GM19395 (cell line): ENCODE measurements at regions not wholly inside any gene's neighbourhood (a gene's known extent, or its start where the extent isn't known, plus 50 kb on each side); places are given as distances from the start of the nearest gene placed in this dataset.

Source experiments
- ATAC-seq: cut with Tn5 transposase; IDR thresholded peaks from one replicate; pipeline ENCODE4 v1.9.1; 2021; ENCODE audit warnings: mild to moderate bottlenecking, moderate library complexity; ENCODE audit not compliant: unreplicated experiment

- ATAC-seq, result peak; percentile 89
These were observed 635.1 kb upstream of the SLC39A10 start for GRCh38 chr2:195021711-195022507.

DNA sequence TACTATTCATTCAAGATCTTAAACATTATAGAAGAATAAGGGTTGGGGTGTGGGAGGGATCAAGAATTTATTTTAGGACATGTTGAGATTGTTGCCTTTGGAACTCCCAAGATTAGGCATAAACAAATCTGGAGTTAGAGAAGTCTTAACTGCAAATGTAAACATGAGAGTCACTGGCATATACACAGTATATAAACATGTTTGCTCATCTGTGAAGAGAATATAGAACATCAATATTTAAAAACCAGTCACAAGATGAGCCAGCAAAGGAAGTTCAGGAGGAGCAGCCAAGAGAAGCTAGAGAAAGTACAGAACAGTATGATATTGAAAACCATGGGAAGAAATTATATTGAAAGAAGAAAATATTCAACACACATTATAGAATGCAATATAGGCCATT, 638.6 kb upstream of the SLC39A10 start:
- ATAC-seq, result no peak

DNA sequence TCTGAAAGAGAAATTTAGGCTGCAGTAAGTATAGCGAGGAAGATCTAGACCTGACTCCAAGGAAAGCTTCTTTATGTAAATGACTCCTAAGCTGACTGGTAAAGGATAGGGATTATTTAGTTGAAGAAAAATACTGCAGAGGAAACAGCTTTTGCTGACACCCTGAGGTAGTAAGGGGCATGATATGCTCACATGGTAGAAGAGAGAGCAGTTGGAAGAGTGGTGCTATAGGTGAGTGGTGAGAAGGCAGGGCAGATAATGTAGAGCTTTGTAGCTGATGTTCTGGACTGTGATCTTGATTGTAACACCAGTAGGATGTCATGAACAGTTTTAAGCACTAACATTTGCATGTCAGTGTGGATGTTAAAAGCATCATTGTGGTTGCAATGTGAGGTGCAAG, 639.1 kb upstream of the SLC39A10 start:
- ATAC-seq, result no peak

DNA sequence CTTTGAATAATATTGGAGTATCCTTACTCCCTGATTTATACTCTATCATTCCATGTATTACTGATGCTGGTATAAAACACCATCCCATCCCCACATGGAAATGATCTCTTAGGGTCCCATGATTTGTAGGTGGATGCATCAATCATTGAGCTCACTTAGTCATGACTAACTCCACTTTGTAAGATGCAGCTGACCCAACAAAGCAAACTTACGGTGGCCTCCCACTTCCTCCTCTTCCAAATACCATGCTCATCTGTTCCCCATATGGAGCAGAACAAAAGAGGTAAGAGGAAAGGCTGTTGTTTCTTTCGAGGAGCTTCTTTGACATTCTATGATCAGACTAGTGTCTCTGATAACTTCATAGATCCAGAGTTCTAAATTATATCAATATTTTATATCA, 640.2 kb upstream of the SLC39A10 start:
- no peak for ATAC-seq

DNA sequence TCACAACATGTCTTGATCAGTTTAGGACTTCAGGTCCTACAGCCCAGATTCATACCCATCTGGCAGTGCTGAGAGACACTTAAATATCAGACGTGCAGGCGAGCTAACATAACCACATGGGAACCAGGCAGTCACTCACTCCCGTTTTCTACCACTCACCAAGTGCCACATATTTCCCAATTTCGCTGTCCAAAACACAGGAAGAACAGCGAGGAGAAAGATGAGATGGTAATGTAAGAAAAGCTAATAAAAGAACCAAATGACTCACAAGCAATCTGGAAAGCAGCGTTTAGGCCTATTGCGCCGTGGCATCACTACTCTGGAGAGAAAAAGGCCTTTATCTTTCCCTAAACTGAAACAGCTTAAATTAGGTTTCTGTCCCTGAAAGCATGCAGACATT, 647.8 kb upstream of the SLC39A10 start:
- no peak for ATAC-seq

DNA sequence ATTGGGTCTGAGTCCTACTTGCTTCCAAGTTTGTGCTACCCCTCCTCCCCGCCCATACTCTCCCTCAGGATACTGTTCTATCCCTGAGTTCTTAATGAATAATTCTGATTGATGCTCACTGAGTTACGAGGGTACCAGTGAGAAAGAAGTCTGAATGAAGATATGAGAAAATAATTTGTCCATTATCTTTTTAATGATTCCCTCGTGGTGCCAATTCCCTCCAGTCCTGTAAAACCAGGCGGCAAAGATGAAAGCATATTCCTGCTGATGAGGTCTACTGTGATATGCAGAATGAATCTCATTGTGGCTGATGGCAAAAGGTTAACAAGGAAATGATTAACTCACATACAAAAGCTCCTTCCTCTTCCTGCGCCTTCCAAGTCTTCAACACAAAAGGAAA, 650.2 kb upstream of the SLC39A10 start:
- no peak for ATAC-seq

DNA sequence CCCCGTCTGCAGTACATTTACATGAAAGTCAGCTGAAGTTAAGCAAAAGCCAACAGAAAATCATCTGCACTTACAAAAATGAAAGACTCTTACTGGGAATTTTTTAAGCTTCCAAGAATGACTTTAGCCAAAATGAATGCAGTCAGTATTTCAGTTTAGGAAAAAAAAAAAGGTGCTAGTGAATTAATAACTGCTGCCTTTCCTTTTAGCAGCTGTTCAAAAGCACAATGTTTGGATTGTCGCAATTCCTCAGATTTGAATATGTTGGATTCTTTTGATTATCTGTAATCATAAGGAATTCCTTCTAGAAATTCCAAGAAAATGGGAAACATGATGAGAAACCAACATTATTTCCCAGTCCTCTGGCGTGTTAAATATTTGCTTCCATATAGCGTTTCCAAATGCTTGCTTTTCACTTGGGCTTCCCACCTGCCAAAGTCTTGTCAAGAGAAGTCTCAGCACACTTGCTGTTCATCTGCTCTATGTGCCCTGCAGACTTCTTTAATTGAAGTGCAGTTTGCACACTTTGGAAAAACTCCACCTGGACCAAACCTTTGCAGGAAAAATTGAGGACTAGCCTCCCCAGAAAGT, 653.0 kb upstream of the SLC39A10 start:
- ATAC-seq, result no peak

DNA sequence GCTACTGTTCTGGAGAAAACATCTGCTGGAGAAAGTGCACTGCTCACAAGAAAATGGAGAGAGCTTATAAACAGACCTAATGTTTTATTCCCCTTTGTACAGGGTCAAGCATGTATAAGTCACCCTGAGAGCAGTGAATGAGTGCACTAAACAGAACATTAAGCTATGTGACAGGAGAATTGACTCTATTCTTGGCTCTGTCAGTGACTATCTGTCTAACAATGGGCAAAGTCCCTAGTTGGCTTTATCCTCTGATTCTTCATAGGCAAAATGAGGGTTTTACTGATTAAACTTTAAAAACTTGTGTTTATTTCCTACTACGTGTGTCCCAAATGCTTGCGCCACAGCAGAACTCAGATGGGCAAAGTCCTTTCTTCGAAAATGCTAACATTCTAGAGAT, 655.1 kb upstream of the SLC39A10 start:
- no peak for ATAC-seq

GRCh38 chr2:194999771-195000170, 657.3 kb upstream of the SLC39A10 start:
- no peak for ATAC-seq

DNA sequence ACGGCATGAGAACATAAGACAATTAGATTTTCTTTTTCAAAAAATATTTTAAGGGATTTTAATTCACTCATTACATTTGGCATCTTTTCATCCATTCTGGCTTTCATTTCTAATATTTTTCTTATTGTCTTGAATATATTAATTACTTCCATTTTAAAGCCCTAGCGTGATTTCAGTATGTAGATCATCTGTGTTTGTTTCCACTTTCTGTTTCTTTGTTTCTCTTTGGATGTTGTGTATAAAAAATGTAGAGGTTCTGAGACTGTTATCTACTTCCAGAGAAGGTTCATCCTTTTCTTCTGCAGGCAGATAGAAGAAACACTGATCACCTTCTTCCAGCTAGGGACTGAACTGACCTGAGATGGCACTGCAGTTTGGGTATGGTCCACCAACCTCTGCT, 664.4 kb upstream of the SLC39A10 start:
- ATAC-seq, result no peak

- ATAC-seq, result no peak
These were observed 671.8 kb upstream of the SLC39A10 start for GRCh38 chr2:194985258-194985657.

DNA sequence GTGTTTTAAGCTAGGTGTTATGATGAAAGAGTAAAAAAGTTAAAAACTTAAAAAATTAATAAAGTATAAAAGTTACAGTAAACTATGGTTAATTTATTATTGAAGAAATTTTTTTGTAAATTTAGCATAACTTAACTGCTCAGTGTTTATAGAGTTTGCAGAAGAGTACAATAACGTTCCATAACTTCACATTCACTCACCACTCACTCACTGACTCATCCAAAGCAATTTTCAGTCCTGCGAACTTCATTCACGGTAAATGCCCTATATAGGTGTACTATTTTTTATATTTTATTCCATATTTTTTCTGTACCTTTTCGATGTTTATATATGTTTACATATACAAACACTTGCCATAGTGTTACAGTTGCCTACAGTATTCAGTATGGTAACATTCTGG, 694.8 kb upstream of the SLC39A10 start:
- no peak for ATAC-seq

DNA sequence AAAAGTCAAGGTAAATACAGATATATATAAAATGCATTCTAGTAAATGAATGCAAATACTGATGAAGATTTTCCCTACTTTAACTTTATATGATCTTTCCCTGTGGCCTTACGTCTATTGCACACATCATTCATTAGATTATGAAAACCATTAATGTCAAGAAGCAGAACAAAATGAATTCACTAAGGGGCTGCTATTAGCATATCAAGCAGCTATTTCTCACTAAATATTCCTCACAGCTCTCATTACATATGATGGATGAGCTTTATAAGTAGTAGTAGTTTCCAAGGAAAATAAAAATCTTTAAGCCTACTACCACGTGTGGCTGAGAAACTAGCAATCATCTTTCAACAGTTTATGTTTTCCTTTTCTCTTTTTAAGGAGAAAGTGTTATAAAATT, 702.8 kb upstream of the SLC39A10 start:
- ATAC-seq, result no peak

- ATAC-seq, result no peak
These were observed 710.2 kb upstream of the SLC39A10 start for GRCh38 chr2:194946826-194947225.

DNA sequence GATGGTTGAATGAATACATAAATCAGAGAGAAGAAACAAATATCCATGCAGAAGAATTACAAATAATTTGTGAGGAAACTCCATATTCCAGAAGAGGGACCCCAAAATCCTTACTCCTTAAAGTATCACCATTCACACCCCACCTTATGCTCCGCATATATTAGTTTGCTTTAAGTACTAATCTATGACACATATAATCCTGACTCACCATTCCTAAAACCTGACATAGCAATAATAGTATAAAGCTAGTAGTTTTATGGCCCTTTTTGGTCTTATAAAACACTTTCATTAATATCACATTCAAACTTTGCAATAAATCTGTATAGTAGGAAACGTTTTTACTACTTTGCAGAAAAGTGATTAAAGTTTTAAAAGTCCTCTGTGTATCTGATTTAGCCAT, 719.0 kb upstream of the SLC39A10 start:
- no peak for ATAC-seq

DNA sequence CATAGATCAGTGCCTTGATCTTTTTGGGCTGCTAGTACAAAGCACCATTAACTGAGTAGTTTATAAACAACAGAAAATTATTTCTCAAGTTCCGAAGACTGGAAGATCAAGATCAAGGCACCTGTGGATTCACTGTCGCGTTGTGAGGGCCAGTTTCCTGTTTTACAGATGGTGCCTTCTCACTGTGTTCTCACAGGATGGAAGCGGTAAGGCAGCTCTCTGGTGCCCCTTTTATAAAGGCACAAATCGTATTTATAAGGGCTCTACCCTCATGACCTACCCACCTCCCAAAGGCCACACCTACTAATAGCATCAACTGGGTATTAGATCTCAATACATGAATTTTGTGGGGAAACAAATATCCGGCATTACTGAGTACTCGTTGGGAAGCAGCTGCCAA, 729.5 kb upstream of the SLC39A10 start:
- no peak for ATAC-seq

- no peak for ATAC-seq
These were observed 730.2 kb upstream of the SLC39A10 start for GRCh38 chr2:194926873-194927272.

DNA sequence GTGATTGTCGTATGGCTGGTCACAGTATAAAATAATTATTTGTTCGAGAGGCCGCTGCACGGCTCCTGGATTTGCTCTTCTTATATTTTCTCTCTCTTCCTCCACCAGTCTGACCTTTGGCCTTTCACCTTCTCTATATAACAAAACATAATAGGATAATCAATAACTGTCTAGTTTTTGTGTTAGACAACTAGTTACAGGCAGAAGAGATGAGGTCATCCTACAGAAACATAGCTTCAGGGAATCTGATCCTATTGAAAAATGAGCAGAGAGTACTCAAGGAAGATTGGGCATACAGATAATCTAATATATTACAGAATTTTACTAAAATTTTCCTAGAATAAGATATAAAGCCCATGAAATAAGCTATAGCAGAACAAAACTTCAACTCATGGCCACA, 731.3 kb upstream of the SLC39A10 start:
- ATAC-seq, result no peak

GRCh38 chr2:194917519-194917918, 739.5 kb upstream of the SLC39A10 start:
- ATAC-seq, result no peak

DNA sequence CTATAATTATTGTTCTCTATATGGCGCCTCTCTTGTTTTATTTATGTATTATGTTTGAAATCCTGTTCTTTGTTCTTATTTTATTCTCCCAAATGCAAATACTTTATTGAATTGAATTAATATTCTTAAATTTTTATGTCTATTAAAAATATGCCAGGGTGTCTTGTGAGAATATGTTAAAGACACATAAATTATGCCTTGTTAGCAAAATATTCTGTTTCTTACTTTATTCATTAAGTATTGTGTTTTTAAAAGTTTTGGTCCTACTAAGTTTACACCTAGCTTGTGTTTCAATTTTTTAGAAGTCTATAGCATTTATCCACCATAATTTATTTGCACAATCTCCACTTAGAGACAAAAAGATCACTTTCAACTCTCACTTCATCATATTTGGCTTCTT, 741.5 kb upstream of the SLC39A10 start:
- no peak for ATAC-seq

- no peak for ATAC-seq
These were observed 749.5 kb upstream of the SLC39A10 start for GRCh38 chr2:194907569-194907968.

DNA sequence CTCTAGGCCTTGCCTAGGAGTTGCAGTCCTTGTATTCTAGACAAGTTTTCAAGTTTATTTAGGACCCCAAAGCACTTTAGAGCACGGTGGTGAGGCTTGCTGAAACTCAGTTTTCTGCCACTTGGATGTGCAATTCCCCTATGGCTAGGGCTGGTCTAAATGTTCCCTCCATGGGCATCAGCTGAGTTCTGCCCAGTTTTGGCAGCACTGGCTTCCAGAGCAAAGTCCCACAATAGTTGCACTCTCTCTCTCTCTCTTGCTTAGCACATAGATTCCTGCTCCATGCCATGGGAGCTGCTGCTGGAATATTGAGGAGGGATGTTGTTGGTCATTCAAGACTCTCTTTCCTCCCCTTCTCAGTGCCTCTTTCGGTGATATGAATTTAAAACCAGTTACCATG, 760.2 kb upstream of the SLC39A10 start:
- no peak for ATAC-seq

GRCh38 chr2:194883711-194884110, 773.3 kb upstream of the SLC39A10 start:
- ATAC-seq, result no peak
